ENCODE measurements at regions not wholly inside any gene's neighbourhood (a gene's known extent, or its start where the extent isn't known, plus 50 kb on each side); places are given as distances from the start of the nearest gene placed in this dataset.

GRCh38 chr2:21999522-21999921 lies 875.8 kb downstream of the TDRD15 start:
- TF ChIP-seq CTCF (IDR thresholded peaks at IDR 0.05): no peak
- no peak for TF ChIP-seq POLR2AphosphoS5 (IDR thresholded peaks at IDR 0.05; ENCODE audit: low read depth, low read length)
- no peak for TF ChIP-seq TCF7L2 (IDR thresholded peaks at IDR 0.05; ENCODE audit: low read depth, low read length)
- TF ChIP-seq REST (IDR thresholded peaks at IDR 0.05; ENCODE audit: insufficient read depth in 1 of 2, low read depth in 2 of 2, low read length in 1 of 2): no peak
- TF ChIP-seq SIN3A (IDR thresholded peaks at IDR 0.05; ENCODE audit: borderline replicate concordance, insufficient read depth, low read depth, low read length): no peak

Data from Panc1 (cell line).